Endothelial cell of umbilical vein (primary cell): ENCODE measurements at regions not wholly inside any gene's neighbourhood (a gene's known extent, or its start where the extent isn't known, plus 50 kb on each side); places are given as distances from the start of the nearest gene placed in this dataset.

ENCODE experiments used
- EZH2 ChIP-seq: IDR thresholded peaks from 2 replicates; pipeline ENCODE4 v1.6.1; 2012; ENCODE audit warnings: borderline replicate concordance, low read depth, mild to moderate bottlenecking, moderate library complexity, low read length, inconsistent platforms; ENCODE audit not compliant: severe bottlenecking
- MYC ChIP-seq: IDR thresholded peaks from one replicate; pipeline ENCODE4 v1.6.1; 2011; ENCODE audit warnings: mild to moderate bottlenecking, low read depth, low read length
- POLR2A ChIP-seq: IDR thresholded peaks from 2 replicates; pipeline ENCODE4 v1.6.1; 2012; ENCODE audit warnings: low read depth, mild to moderate bottlenecking, control low read depth, low read length
- POLR2AphosphoS5 ChIP-seq: IDR thresholded peaks from 2 replicates; pipeline ENCODE4 v1.6.1; 2012; ENCODE audit warnings: low read depth, mild to moderate bottlenecking, control low read depth, low read length, moderate library complexity; ENCODE audit not compliant: insufficient read depth
- TF ChIP-seq, protein P1 (sequence below), 2 donors: IDR thresholded peaks; 1 replicate in 1 of 2; 2 replicates in 1 of 2; pipeline ENCODE4 v1.5.1; 2011; ENCODE audit warnings: low read length in 2 of 2, mild to moderate bottlenecking in 2 of 2, moderate library complexity in 2 of 2, control low read depth in 1 of 2, inconsistent platforms in 1 of 2, low read depth in 1 of 2; ENCODE audit not compliant: insufficient read depth in 1 of 2; ENCODE audit errors: extremely low read depth in 1 of 2

GRCh38 chr21:15212206-15212605, 147.4 kb upstream of the NRIP1 start:
- TF ChIP-seq, protein P1, sequence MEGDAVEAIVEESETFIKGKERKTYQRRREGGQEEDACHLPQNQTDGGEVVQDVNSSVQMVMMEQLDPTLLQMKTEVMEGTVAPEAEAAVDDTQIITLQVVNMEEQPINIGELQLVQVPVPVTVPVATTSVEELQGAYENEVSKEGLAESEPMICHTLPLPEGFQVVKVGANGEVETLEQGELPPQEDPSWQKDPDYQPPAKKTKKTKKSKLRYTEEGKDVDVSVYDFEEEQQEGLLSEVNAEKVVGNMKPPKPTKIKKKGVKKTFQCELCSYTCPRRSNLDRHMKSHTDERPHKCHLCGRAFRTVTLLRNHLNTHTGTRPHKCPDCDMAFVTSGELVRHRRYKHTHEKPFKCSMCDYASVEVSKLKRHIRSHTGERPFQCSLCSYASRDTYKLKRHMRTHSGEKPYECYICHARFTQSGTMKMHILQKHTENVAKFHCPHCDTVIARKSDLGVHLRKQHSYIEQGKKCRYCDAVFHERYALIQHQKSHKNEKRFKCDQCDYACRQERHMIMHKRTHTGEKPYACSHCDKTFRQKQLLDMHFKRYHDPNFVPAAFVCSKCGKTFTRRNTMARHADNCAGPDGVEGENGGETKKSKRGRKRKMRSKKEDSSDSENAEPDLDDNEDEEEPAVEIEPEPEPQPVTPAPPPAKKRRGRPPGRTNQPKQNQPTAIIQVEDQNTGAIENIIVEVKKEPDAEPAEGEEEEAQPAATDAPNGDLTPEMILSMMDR (IDR thresholded peaks at IDR 0.05; ENCODE audit: extremely low read depth in 1 of 2, insufficient read depth in 1 of 2, low read depth in 1 of 2, low read length in 2 of 2) = no peak
- no peak for TF ChIP-seq POLR2A
- TF ChIP-seq MYC = no peak
- no peak for TF ChIP-seq POLR2AphosphoS5
- no peak for TF ChIP-seq EZH2
